BJ (cell line): ENCODE measurements at regions not wholly inside any gene's neighbourhood (a gene's known extent, or its start where the extent isn't known, plus 50 kb on each side); places are given as distances from the start of the nearest gene placed in this dataset.

Experiments used
- CTCF ChIA-PET: fragments of 350-600 bp; formaldehyde crosslinking; extraction: SDS; loops from one replicate; lab custom pipeline; 2021; ENCODE audit warnings: antibody characterized with exemption, inconsistent platforms; lab: Yijun Ruan, JAX
- POLR2A ChIA-PET: fragments of 300-600 bp; sonication (Branson Sonifier 250); formaldehyde crosslinking; extraction: SDS; loops from one replicate; lab custom pipeline; 2021; ENCODE audit warnings: antibody characterized with exemption; lab: Charles Lee
- DNase-seq: peaks from one replicate; pipeline ENCODE4 v3.0.0-alpha.2; 2011; ENCODE audit warnings: low read depth
- H3K27me3 ChIP-seq: 2 replicates; pipeline ENCODE4 v1.6.0; 2011; ENCODE audit warnings: low read length; ENCODE audit not compliant: control insufficient read depth, insufficient read depth
- H3K36me3 ChIP-seq: 2 replicates; pipeline ENCODE4 v1.5.1; 2011; ENCODE audit warnings: low read length; ENCODE audit not compliant: control insufficient read depth, insufficient read depth
- H3K4me3 ChIP-seq: 2 replicates; pipeline ENCODE4 v1.5.1; 2011; ENCODE audit warnings: low read depth, mild to moderate bottlenecking, control low read depth, low read length
- CTCF ChIP-seq: IDR thresholded peaks from 2 replicates; pipeline ENCODE4 v1.5.1; 2011; ENCODE audit warnings: low read depth, mild to moderate bottlenecking, control low read depth, inconsistent platforms, low read length, moderate library complexity; ENCODE audit not compliant: insufficient read depth

GRCh38 chr18:35797948-35798347, 174.5 kb upstream of the RMP24 start:
- H3K4me3 ChIP-seq = no peak overlapping the region
- ChIA-PET POLR2A (interaction anchor here (0.6 kb wide), 1 partner anchor 921 kb away, joined by 3 read pairs; no protein-coding TSS in a partner anchor), CTCF (no interaction called here)
- H3K36me3 ChIP-seq = no peaks in the 10 kb centered on the region
- no peak for DNase-seq
- no peak for TF ChIP-seq CTCF
- H3K27me3 ChIP-seq = no peaks in the 10 kb centered on the region

- no peaks in the 10 kb centered on the region for H3K36me3 ChIP-seq
- ChIA-PET POLR2A (no interaction called here), CTCF (no interaction called here)
- no peak overlapping the region for H3K4me3 ChIP-seq
- no peak for DNase-seq
- no peak for TF ChIP-seq CTCF
- no peaks in the 10 kb centered on the region for H3K27me3 ChIP-seq
Measured at GRCh38 chr18:35803551-35803950, 168.9 kb upstream of the RMP24 start.

- CTCF ChIA-PET = no interaction called here
- no peak for DNase-seq
- POLR2A ChIA-PET = no interaction called here
- H3K27me3 ChIP-seq = no peaks in the 10 kb centered on the region
- no peaks in the 10 kb centered on the region for H3K36me3 ChIP-seq
- H3K4me3 ChIP-seq = no peak overlapping the region
- TF ChIP-seq CTCF = no peak
Measured at GRCh38 chr18:35804377-35804776, 168.1 kb upstream of the RMP24 start.

- CTCF ChIA-PET = no interaction called here
- Histone ChIP-seq H3K27me3 (no peaks in the 10 kb centered on the region), H3K36me3 (no peaks in the 10 kb centered on the region), H3K4me3 (no peak overlapping the region)
- POLR2A ChIA-PET = no interaction called here
- no peak for TF ChIP-seq CTCF
- no peak for DNase-seq
Measured at GRCh38 chr18:35807811-35808335, 164.6 kb upstream of the RMP24 start.

GRCh38 chr18:35808796-35809195, 163.7 kb upstream of the RMP24 start:
- CTCF ChIA-PET = no interaction called here

More at GRCh38 chr18:35808796-35809195, 163.7 kb upstream of the RMP24 start:
- no peak for TF ChIP-seq CTCF
- no peaks in the 10 kb centered on the region for H3K27me3 ChIP-seq
- H3K4me3 ChIP-seq = no peak overlapping the region
- no peak for DNase-seq
- no peaks in the 10 kb centered on the region for H3K36me3 ChIP-seq
- POLR2A ChIA-PET = no interaction called here
